ENCODE measurements at regions not wholly inside any gene's neighbourhood (a gene's known extent, or its start where the extent isn't known, plus 50 kb on each side); places are given as distances from the start of the nearest gene placed in this dataset.

DNA sequence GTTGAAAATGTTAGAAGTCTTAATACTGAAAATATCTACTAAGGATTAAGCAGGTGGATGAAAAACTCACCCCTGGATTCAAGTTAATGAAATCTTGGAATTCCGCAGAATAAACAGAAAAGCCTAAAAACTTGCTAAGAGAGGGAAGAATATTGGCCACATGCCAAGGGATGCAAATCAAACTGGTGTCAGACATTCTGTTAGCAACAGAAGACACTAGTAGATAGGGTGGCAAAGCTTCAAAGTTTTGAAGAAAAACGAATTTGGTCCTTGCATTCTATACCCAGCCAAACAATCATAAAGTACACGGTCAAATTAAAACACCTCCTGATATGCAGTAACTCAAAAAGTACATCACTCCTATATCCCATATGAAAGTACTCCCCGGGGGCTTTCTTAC lies 77.1 kb upstream of the ADTRP start:
- no peak overlapping the region for H2AFZ ChIP-seq (ENCODE audit: low read depth, low read length)
- no peak overlapping the region for H3K9ac ChIP-seq (ENCODE audit: insufficient read depth in 1 of 2, low read depth in 2 of 2, low read length in 2 of 2)
- intact Hi-C loops (cut with micrococcal nuclease) (no loop called here), in situ Hi-C loops (cut with MboI) (no loop called here)
- no peak overlapping the region for H3K27ac ChIP-seq (ENCODE audit: extremely low read depth, low read depth, low read length)
- H3K4me3 ChIP-seq, result no peak overlapping the region
- no peaks in the 10 kb centered on the region for H4K20me1 ChIP-seq (replicated peaks; ENCODE audit: control insufficient read depth, insufficient read depth, low read length)
- H3K4me1 ChIP-seq (replicated peaks in 1 of 2; ENCODE audit: control insufficient read depth in 2 of 2, insufficient read depth in 2 of 2, low read length in 2 of 2), result no peaks in the 10 kb centered on the region; a peak in 1 of 5 replicates
- 0 out of 2 replicates have a peak, but pooled peaks cover 4% of the 10 kb centered on the region for H3K9me3 ChIP-seq (replicated peaks; ENCODE audit: control insufficient read depth, insufficient read depth, low read depth, low read length)
- no peak for ATAC-seq
- BruUV-seq (replicated peaks), result no TSS peak
- TF ChIP-seq NFIX (CRISPR knock-in tag; IDR thresholded peaks at IDR 0.05; ENCODE audit: low read depth) (peak; percentile 65; the same call in 1 of the 2 replicates), CBFA2T3 (IDR thresholded peaks at IDR 0.05) (peak; percentile 16; the same call in 1 of the 2 replicates), NFIC (IDR thresholded peaks at IDR 0.05) (peak; percentile 95), MEIS2 (IDR thresholded peaks at IDR 0.05; ENCODE audit: partially characterized antibody) (peak; percentile 37), FOXK2 (conservative IDR thresholded peaks at IDR 0.05 in 1 of 2, IDR thresholded peaks at IDR 0.05 in 1 of 2; ENCODE audit: low read depth in 2 of 2) (no peak), COPS2 (conservative IDR thresholded peaks at IDR 0.05) (no peak), CBX3 (IDR thresholded peaks at IDR 0.05; ENCODE audit: borderline replicate concordance in 1 of 2, low read length in 2 of 2) (peak in 1 of 2 experiments; percentile 14; a peak in 1 of 3 replicates), TRIM28 (IDR thresholded peaks at IDR 0.05) (peak; percentile 41; the same call in 1 of the 2 replicates), TRIM24 (IDR thresholded peaks at IDR 0.05) (peak; percentile 43 to 63; a peak in 2 of 4 replicates), EWSR1 (IDR thresholded peaks at IDR 0.05; ENCODE audit: borderline replicate concordance, low read depth, partially characterized antibody) (no peak), ZFP1 (CRISPR knock-in tag; IDR thresholded peaks at IDR 0.05) (peak; percentile 85)
- TF ChIP-seq, protein P1, sequence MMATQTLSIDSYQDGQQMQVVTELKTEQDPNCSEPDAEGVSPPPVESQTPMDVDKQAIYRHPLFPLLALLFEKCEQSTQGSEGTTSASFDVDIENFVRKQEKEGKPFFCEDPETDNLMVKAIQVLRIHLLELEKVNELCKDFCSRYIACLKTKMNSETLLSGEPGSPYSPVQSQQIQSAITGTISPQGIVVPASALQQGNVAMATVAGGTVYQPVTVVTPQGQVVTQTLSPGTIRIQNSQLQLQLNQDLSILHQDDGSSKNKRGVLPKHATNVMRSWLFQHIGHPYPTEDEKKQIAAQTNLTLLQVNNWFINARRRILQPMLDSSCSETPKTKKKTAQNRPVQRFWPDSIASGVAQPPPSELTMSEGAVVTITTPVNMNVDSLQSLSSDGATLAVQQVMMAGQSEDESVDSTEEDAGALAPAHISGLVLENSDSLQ (IDR thresholded peaks at IDR 0.05), result 0 out of 2 replicates have a peak, but pooled peaks have one; percentile 22
- TF ChIP-seq, protein P2, sequence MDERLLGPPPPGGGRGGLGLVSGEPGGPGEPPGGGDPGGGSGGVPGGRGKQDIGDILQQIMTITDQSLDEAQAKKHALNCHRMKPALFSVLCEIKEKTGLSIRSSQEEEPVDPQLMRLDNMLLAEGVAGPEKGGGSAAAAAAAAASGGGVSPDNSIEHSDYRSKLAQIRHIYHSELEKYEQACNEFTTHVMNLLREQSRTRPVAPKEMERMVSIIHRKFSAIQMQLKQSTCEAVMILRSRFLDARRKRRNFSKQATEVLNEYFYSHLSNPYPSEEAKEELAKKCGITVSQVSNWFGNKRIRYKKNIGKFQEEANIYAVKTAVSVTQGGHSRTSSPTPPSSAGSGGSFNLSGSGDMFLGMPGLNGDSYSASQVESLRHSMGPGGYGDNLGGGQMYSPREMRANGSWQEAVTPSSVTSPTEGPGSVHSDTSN (CRISPR knock-in tag; IDR thresholded peaks at IDR 0.05; ENCODE audit: low read depth), result no peak
- TF ChIP-seq, protein P2 (tag; conservative IDR thresholded peaks at IDR 0.05; ENCODE audit: low read depth), result peak; percentile 49; the same call in 1 of the 2 replicates
- ChIA-PET POLR2A (no interaction called here), CTCF (ENCODE audit: low intra/inter-chr PET ratio) (no interaction called here)
- peak in 1 of 4 experiments; percentile 17 for DNase-seq (ENCODE audit: extremely low read depth in 1 of 4, low spot score in 3 of 4)
- no peaks in the 10 kb centered on the region for H3K27me3 ChIP-seq (ENCODE audit: control insufficient read depth in 2 of 2, insufficient read depth in 2 of 2, low read length in 2 of 2)
- H3K36me3 ChIP-seq (ENCODE audit: control insufficient read depth, insufficient read depth, low read length), result no peaks in the 10 kb centered on the region
- no peaks in the 10 kb centered on the region for H3K9me1 ChIP-seq (ENCODE audit: control insufficient read depth, insufficient read depth, low read length)
- no peak overlapping the region for H3K4me2 ChIP-seq (ENCODE audit: insufficient read depth, low read length)
- no peaks in the 10 kb centered on the region for H3K79me2 ChIP-seq (ENCODE audit: control insufficient read depth, insufficient read depth, low read length)
- no peak for FAIRE-seq
- 55% methylated on average over 4 of the region's 4 CpGs for WGBS (ENCODE audit: insufficient coverage, low coverage, missing lambda C conversion rate)

All from K562 (cell line).